T-helper 22 cell (primary cell): ENCODE measurements at regions not wholly inside any gene's neighbourhood (a gene's known extent, or its start where the extent isn't known, plus 50 kb on each side); places are given as distances from the start of the nearest gene placed in this dataset.

Experiments used
- DNase-seq: peaks from one replicate; pipeline ENCODE4 v3.0.0-alpha.2; 2020; ENCODE audit warnings: low read depth

DNA sequence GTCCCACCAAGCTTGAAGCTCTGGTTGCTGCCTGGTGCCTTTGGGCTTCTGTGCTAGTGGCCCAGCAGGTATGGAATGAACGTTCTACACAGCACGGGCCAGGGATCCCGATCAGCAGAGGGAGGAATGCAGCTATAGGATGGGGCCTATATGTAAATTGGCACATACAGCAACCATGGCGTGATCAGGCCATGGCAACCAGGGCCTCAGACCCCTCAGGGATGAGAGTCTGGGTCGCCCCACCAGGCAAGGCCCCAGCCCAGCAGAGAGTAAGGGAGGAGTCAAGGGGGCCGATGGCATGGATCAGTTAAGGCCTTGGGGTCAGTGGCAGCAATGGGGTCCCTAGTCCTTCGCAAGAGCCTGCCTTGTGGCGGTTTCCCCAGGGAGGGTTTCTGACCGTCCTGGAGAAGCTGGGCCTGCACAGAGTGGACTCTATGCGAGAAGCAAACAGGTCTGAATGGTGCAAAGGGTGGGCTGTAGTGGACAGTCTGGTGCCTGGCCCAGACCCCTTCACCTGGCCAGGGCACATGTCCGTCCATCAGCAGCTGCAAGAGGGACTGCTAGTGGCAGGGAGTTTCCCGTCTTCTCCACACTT is 98.2 kb upstream of the SLC22A11 start:
- DNase-seq = no peak

DNA sequence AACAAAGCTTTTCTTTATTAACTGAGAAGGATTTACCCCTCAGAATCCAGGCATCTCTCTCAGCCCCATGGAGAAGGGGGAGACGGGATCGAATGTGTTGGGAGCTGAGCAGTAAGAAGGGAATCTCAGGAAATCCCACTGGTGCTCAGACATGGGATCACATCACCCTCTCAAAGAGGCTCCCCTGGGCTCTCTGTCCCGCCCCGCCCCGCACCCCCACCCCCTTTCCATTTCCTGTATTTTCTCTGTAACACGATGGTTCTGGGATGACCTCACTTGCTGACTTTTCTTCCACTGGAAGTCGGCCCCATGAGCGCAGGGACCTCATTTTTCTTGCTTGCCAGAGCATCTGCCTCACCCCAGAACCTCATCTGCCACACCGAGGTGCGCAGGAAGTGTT is 96.7 kb upstream of the SLC22A11 start:
- DNase-seq = no peak

DNA sequence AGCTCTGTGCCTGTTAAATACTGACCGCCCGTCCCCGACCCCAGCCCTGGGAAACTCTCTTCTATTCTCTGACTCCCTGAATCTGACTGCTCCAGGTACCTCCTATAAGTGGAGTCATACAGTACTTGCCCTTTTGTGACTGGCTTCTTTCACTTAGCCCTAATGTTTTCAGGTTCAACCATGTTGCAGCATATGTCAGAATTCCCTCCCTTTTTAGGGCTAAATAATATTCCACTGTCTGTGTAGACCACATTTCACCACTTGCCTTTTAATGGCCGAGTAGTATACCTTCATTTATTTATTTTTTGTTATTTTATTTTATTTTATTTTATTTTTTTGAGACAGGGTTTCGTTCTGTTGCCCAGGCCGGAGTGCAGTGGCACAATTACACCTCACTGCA is 96.1 kb upstream of the SLC22A11 start:
- no peak for DNase-seq

DNA sequence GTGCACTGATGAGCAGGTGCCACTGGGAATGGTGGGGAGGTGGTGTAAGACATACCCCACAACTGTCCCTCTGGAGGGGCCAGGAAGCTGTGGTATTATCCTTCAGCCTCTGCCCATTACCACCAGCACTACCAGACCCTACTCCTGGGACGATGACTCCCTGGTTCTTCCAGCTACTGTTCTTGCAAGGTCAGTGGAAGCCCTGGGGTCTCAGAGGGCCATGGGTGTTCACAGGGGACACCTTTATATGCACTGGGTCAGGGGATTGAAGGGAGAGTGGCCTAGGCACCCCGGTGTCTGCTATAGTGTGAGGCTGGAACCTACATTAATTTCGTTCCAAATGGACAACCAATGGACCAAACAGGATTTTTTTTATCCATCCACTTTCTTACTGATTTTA is 94.7 kb upstream of the SLC22A11 start:
- no peak for DNase-seq

DNA sequence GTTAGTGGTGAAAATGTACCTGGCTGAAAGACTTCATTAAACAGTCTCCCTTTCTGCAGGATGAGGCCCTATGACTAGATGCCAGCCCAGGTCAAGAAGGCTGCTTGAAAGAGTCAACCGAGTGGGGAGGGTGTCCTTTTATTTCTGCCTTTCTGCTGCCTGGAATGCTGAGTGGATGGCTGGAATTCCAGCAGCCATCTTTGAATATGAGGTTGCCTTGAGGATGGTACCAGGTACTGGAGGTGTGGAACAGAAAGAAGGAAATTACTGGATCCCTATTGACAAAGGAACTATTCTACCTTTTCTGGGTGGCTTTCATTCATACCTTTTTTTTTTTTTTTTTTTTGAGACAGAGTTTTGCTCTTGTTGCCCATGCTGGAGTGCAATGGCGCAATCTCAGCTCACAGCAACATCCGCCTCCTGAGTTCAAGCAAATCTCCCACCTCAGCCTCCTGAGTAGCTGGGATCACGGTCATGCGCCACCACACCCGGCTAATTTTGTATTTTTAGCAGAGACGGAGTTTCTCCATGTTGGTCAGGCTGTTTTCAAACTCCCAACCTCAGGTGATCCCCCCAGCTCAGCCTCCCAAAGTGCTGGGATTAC is 89.5 kb upstream of the SLC22A11 start:
- DNase-seq = no peak

DNA sequence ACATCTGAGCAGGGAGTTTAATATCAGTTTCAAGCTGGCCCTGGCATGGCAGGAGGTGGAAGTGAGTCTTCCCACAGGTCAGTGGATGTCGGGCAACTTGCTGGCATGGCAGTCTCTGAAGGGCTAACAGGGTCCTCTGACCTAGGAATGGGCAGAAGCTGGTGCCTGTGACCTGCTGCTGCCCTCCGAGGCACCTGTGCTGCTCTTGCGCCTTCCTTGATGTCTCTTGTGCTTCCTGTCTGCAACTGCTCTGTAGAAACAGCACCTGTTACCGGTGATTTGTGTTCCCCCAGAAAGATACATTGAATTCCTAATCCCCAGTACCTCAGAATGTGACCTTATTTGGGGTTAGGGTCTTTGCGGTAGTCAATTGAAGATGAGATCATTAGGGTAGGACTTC is 86.5 kb upstream of the SLC22A11 start:
- no peak for DNase-seq

DNA sequence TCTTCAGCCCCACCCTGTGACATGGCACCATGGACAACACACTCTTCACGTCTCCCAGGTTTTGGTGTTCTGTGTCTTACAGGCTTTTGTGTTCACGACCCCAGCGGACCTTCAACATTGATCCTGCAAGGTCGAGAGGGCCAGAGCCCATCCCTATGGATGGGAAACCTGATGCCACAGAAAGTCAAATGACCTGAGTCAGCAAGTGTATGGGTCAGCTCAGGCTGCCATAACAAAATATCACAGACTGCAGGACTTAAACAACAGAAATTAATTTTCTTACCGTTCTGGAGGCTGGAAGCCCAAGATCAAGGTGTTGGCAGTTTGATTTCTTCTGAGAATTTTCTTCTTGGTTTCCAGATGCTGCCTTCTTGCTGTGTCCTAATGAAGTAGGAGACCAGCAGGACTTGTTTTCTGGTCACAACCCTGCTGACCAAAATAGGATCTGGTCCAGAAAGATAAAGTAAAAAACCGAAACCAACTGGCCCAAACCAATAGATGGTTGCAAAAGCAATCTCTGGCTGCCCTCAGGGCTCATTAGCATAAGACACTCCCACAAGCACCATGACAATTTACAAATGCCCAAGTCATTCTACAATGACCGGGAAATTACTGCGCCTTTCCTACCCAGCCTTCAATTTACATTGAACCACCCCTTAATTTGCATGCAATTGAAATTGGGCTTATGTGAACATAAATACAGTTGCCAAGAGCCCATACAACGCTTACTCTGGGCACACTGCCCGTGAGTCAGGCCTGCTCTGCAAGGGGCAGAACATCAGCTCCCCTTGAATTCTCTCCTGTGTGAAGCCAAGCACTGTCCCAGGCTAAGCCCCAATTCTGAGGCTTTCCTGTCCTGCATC is 82.9 kb upstream of the SLC22A11 start:
- no peak for DNase-seq

DNA sequence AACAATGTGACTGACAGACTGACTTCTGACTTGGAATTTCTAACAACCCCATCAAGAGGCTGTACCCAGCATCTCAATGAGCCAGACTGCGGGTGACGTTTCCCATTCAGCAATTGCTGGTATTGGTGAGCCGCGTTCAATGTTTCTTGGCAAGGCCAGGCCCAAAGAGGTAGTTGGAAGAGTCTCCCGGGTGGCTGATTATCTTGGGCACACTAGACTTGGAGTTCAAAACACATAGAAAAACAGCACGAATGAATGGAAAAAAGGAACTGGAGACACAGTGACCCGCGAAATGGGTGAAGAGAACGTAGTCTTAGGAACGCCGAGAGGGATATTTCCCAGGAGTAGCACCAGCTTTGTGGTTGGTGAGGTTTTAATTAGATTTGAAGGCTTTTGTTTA is 81.1 kb upstream of the SLC22A11 start:
- no peak for DNase-seq

DNA sequence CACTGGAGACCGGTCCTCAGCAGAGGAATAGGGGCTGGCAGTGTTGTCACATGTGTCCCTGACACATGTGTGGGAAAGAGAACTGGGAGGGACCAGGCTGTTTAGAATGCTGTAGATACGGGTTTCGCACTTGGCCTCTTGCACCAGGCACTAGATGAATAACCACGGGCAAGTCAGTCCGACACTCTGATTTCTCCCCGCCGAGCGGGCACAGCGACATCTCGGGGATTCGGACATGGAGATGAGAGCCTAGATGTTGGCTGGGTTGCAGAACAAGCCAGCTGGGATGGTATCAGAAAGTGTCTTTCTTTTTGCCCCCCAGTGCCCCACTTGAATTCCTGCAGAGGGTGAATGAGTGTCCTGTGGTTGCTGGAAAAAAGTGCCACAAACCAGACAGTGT is 80.6 kb upstream of the SLC22A11 start:
- no peak for DNase-seq

DNA sequence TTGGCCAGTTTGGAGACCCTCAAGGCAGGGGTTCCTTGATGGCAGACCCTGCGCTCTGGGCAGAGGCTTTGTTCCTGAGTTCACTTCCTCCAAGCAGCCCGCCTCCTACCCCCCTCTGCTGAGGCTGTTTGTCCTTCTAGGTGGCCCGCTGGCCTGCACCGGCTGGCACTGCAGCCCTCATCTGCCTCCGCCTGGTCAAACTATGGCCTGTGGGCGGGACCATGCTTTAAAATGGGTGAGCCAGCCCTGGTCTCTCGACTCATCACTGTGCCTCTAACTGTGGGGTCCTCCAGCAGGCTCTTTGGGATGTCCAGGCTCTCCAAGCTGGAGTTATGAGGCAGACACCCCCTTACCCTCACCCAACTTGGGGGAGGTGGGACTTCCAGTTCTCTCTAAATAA is 78.9 kb upstream of the SLC22A11 start:
- DNase-seq = no peak

DNA sequence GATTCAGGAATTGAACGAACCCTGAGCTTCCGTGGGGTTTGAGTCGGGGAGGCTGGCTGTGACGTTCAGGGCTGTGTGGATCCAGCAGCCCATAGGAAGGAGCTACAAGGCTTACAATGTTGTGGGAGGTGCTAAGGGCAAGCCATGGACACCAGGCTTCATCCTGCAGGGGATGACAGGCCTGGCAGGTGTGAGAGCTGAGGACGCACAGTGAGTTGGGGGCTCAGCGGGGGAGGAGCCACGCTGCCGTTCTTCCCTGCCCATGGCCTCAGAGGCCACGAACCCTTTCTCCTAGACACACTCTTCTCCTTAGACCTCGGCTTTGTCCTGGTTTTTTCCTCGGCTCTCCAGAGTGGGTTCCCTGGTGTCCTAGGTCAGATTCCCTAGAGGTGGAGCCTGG is 78.1 kb upstream of the SLC22A11 start:
- DNase-seq = no peak

DNA sequence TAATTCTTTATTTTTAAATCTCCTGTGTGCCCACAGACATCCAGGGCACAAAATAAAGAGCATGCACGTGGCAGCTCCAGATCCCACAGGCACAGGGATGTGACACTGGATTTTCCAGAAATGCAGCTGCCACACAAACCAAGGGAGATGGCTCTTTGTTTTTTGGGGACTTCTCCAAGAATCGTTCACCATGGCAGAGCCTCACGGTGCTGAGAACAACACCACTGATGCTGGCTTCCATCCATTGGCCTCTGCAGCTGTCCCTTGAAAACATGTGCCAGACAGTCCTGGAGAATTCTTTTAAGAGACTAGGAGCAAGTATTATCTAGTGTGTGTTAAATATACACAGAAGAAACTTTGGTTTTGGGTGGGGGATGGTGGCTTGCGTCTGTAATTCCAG is 73.2 kb upstream of the SLC22A11 start:
- DNase-seq = no peak

DNA sequence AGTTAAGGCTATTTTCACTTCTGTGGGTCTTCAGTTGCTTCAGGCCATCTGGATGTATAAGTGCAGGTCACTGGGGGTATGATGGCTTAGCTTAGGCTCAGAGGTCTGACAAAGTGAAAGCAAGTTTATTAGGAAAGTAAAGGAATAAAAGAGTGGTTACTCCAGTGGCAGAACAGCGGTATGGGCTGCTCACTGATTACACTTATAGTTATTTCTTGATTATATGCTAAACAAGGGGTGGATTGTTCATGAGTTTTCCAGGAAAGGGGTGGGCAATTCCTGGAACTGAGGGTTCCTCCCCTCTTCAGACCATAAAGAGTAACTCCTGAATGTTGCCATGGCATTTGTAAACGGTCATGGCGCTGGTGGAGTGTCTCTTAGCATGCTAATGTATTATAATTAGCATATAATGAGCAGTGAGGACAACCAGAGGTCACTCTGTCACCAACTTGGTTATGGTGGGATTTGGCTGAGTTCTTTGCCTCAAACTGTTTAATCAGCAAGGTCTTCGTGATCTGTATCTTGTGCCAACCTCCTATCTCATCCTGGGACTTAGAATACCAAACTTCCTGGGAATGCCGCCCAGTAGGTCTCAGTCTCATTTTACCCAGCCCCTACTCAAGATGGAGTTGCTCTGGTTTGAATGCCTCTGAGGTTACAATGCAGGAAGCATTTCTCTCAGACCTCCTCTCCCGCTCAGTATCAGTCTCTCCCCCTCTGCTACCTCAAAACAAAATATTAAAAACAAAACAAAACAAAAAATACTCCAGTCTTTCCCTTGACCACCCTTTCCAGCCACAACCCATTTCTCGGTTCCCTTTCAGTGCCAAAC is 71.3 kb upstream of the SLC22A11 start:
- DNase-seq = no peak

DNA sequence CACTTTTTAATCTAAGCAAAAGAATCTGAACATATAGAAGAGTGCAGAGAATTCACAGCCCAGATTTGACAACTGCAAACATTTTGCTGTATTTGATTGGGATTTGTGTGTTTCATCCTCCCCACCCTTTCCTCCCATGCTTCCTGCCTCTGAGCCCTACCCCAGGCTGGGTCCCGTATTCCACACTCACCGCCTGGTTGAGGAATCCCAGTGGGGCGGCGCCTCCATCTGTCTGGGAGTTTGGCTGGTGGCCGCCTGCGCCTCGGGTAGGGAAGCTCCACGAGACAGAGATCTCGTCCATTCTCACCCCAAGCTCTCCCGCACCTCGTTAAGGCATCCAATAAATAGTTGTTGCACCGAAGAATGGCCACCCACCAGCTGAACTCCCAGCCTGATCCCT is 70.7 kb upstream of the SLC22A11 start:
- no peak for DNase-seq

DNA sequence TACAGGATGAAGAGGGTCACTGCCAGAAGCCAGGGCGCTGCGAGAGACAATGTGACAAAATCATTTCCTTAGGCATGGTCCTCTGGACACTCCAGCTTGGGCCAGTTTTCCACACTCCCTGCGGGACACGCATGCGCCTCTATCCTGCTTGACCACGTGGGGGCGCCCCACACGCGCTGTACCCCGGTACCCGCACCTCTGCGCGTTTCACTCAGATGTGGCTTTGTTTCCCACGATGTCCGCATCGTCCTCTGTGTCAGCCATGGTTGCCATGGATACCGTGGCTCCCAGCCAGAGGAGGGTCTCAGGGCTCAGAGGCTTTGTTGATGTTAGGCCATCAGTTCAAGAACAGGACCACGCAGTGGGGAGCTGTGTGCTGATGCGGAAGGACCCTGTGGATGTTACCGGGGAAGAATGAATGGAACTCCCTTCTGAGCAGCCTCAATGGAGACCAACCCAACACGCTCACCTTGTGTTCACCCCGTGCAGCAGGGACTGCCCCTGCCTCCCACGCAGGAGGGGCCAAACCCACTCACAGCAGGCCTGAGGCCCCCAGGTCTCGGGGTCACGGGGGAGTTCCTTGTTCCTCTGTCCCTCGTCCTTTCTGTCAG is 65.8 kb upstream of the SLC22A11 start:
- no peak for DNase-seq

DNA sequence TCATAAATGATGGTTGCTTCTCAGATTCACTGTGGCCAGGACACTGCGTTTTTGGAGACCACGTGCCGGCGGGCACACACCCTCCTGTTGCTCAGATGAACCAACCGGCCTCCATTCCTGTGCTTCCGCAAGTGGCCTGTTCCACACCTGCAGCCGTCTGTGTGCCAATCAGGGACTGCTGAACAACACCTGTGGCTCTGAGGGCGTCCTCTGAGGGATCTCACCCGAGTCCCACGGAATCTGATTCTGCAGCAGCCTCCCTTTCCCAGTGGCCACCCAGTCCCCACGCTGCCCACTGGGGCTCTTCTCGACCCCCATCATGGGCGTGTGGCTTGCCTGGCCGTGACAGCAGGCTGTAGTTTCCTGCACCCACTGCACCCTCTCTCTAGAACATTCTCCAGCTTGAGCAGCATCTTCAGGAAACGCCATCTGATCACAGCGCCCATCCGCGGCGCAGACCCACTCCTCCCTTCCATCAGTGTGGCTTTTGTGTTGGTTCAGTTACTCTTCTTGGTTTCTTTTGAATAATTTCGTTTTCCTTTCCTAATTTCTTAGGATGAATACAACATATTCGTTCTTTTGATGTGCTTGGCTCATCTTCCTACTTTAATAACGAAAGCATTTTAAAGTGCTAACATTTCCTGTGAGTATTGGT is 65.1 kb upstream of the SLC22A11 start:
- DNase-seq = no peak

DNA sequence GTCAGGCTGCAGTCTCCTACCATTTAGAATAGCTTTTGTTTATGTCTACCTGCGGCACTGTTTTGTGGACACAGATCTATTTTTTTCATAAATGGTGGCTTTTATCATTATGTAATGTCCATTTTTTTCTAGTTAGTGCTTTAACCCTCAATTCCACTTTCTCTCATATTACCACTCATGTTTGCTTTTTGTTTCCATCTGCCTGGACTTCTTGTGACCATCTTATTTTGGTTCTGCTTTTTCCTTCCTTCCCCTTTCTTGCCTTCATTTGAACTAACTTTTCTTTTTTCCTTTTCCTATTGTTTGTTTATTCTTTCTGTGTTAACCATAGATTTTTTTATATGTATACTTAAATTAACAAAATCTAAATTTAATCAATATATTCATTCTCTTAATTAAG is 63.2 kb upstream of the SLC22A11 start:
- no peak for DNase-seq

DNA sequence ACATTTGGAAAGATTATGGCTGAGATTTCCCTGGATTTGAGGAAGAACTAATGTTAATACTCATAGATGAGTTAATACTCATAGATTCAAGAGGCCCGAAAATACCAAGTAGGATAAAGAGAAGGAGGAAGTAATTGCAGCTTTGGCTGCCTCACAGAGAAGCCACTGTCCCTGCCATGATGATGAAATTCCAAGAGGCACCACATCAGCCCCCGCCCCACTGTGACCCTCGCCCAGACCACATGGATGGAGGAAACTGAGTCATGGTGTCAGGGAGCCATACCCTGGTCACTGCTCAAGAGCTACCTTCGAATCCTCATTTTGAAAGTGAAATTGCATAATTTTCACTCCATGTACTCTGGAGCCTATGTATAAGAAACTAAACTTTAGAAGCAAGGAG is 57.6 kb upstream of the SLC22A11 start:
- no peak for DNase-seq

DNA sequence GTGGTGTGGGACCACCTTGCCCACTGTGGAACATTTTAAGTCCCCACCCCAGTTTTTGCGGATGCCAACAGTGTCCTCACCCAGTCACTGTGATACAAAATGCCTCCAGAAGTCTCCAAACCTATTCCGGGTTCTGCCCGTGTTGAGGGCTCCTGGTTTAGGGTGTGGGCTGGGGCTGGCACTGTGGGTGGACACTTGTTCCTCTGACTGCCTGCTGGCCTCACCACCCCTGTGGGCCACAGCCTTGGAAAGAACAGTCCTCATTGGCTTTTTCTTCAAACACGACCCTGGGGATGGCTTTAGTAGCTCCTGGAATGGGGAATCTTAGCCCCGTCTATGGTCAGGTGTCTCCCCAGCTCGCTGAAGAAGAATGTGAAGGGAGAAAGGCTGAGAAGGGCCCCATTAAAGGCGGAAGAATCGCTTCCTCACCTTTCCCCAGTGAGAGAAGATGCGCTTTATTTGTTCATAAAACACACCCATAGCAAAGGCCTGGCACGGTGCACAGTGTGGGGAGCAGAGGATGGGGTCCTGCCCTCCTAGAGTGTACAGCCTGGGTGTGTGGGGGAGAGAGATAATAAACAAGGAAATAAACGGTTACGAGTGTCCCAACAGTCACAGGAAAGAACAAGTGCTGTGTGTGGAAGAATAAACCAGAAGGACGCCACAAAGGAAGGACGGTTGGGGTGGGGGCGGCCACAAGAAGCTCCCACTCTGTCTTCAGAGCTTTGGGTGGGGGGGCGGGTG is 56.3 kb upstream of the SLC22A11 start:
- no peak for DNase-seq

DNA sequence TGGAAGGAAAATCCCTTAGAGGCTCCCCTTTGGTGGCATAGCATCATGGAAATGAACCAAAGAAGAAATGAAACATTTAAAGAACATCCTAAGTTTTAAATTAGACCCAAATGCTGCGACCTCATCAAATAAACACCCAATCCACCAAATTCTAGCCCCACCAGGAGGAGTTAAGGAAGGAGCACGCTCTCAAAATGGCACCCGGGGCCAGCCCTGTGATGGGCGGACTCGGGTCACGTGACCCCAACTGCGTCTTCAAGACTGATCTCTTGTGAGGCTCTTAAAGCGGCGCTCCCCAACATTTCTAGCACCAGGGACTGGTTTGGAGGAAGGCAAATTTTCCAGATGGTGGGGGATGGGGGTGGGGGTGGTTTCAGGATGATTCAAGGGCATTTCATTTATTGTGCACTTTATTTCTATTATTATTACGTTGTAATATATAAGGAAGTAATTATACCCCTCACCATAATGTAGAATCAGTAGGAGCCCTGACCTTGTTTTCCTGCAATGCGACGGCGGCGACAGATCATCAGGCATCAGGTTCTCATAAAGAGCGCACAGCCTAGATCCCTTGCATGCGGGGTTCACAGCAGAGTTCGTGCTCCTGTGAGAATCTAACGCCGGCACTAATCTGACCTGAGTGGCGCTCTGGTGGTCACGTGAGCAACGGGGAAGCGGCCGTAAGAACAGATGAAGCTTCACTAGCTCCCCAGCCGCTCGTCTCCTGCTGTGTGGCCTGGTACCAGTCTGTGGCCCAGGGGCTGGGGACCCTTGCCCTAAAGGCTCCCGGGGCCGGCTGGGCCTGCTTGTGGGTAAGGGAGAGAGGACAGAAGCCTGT is 55.3 kb upstream of the SLC22A11 start:
- DNase-seq = no peak
